ENCODE measurements at regions not wholly inside any gene's neighbourhood (a gene's known extent, or its start where the extent isn't known, plus 50 kb on each side); places are given as distances from the start of the nearest gene placed in this dataset.

- Mint-ChIP-seq H3K4me1 (peaks cover 33 to 55% (median 46%) of the 10 kb centered on the region in 4 donors), H3K36me3 (no peaks in the 10 kb centered on the region), H3K9me3 (no peaks in the 10 kb centered on the region), H3K4me3 (peak overlapping the region in 2 of 8 donors; percentile 26 to 67), H3K27ac (peak overlapping the region in 6 of 7 donors; percentile 4 to 82 (median 69)), H3K27me3 (no peaks in the 10 kb centered on the region)
- Histone ChIP-seq H3K27ac (ENCODE audit: low read depth, low read length) (no peak overlapping the region), H3K9me3 (ENCODE audit: control insufficient read depth in 1 of 2, low read length in 2 of 2) (no peaks in the 10 kb centered on the region), H3K36me3 (ENCODE audit: insufficient read depth, low read length) (no peaks in the 10 kb centered on the region), H3K27me3 (ENCODE audit: insufficient read depth, low read length) (no peaks in the 10 kb centered on the region), H3K4me3 (ENCODE audit: low read length in 2 of 2) (no peak overlapping the region), H3K4me1 (ENCODE audit: insufficient read depth, low read length) (peaks cover 43% of the 10 kb centered on the region)
- intact Hi-C loops (cut with micrococcal nuclease): loop anchor here (2.0 kb wide), 1 partner anchor 84 kb away; the partner anchor contains the start of gene IL2
- CTCF ChIA-PET (ENCODE audit: partially characterized antibody): interaction anchor here (0.6 to 2.2 kb wide), 3 partner anchors 37 to 743 kb away, joined by 3 to 20 read pairs (median 10); partner anchors contain the start of gene IL2
- DNase-seq: no peak
- POLR2A ChIA-PET (ENCODE audit: partially characterized antibody): no interaction called here
These were observed 80.0 kb downstream of the IL21 start for GRCh38 chr4:122540838-122541237.

GRCh38 chr4:122539861-122540465, 80.9 kb downstream of the IL21 start:
- DNase-seq: peak; percentile 30 to 53 (median 46)
- Mint-ChIP-seq H3K9me3 (peaks cover 0 to 5% (median 0%) of the 10 kb centered on the region in 8 donors), H3K27me3 (no peaks in the 10 kb centered on the region), H3K4me3 (peak overlapping the region in 5 of 8 donors; percentile 19 to 68 (median 28)), H3K27ac (peak overlapping the region; percentile 12 to 82 (median 72)), H3K36me3 (no peaks in the 10 kb centered on the region), H3K4me1 (peaks cover 33 to 58% (median 47%) of the 10 kb centered on the region in 4 donors)
- intact Hi-C loops (cut with micrococcal nuclease): loop anchor here (2.0 kb wide), 1 partner anchor 83 kb away; the partner anchor contains the start of gene IL2
- ChIA-PET CTCF (ENCODE audit: partially characterized antibody) (no interaction called here), POLR2A (ENCODE audit: partially characterized antibody) (no interaction called here)
- H3K27me3 ChIP-seq (ENCODE audit: insufficient read depth, low read length): no peaks in the 10 kb centered on the region
- H3K4me1 ChIP-seq (ENCODE audit: insufficient read depth, low read length): peaks cover 43% of the 10 kb centered on the region
- no peaks in the 10 kb centered on the region for H3K36me3 ChIP-seq (ENCODE audit: insufficient read depth, low read length)
- no peak overlapping the region for H3K4me3 ChIP-seq (ENCODE audit: low read length in 2 of 2)
- H3K27ac ChIP-seq (ENCODE audit: low read depth, low read length): no peak overlapping the region
- H3K9me3 ChIP-seq (ENCODE audit: control insufficient read depth in 1 of 2, low read length in 2 of 2): no peaks in the 10 kb centered on the region

- no peak overlapping the region for H3K4me3 Mint-ChIP-seq
- no peaks in the 10 kb centered on the region for H3K27me3 Mint-ChIP-seq
- DNase-seq: no peak
- POLR2A ChIA-PET (ENCODE audit: partially characterized antibody): interaction anchor here (1.2 kb wide), 1 partner anchor 41 kb away, joined by 3 read pairs; no protein-coding TSS in a partner anchor
- peaks cover 0 to 7% (median 0%) of the 10 kb centered on the region in 8 donors for H3K9me3 Mint-ChIP-seq
- Histone ChIP-seq H3K4me3 (ENCODE audit: low read length in 2 of 2) (no peak overlapping the region), H3K36me3 (ENCODE audit: insufficient read depth, low read length) (no peaks in the 10 kb centered on the region), H3K27ac (ENCODE audit: low read depth, low read length) (no peak overlapping the region), H3K27me3 (ENCODE audit: insufficient read depth, low read length) (no peaks in the 10 kb centered on the region), H3K9me3 (ENCODE audit: control insufficient read depth in 1 of 2, low read length in 2 of 2) (no peaks in the 10 kb centered on the region), H3K4me1 (ENCODE audit: insufficient read depth, low read length) (peaks cover 56% of the 10 kb centered on the region)
- peaks cover 38 to 65% (median 54%) of the 10 kb centered on the region in 4 donors for H3K4me1 Mint-ChIP-seq
- intact Hi-C loops (cut with micrococcal nuclease): no loop called here
- H3K27ac Mint-ChIP-seq: no peak overlapping the region
- no peaks in the 10 kb centered on the region for H3K36me3 Mint-ChIP-seq
- CTCF ChIA-PET (ENCODE audit: partially characterized antibody): no interaction called here
These were observed 81.0 kb upstream of the IL2 start for GRCh38 chr4:122537388-122538135.

GRCh38 chr4:122536001-122536400, 79.5 kb upstream of the IL2 start:
- CTCF ChIA-PET (ENCODE audit: partially characterized antibody): no interaction called here
- Mint-ChIP-seq H3K27ac (no peak overlapping the region), H3K27me3 (no peaks in the 10 kb centered on the region), H3K4me1 (peaks cover 41 to 61% (median 53%) of the 10 kb centered on the region in 4 donors), H3K9me3 (peaks cover 0 to 7% (median 0%) of the 10 kb centered on the region in 8 donors), H3K36me3 (no peaks in the 10 kb centered on the region), H3K4me3 (no peak overlapping the region)
- DNase-seq: no peak
- Histone ChIP-seq H3K36me3 (ENCODE audit: insufficient read depth, low read length) (no peaks in the 10 kb centered on the region), H3K9me3 (ENCODE audit: control insufficient read depth in 1 of 2, low read length in 2 of 2) (no peaks in the 10 kb centered on the region), H3K4me3 (ENCODE audit: low read length in 2 of 2) (no peak overlapping the region), H3K27ac (ENCODE audit: low read depth, low read length) (no peak overlapping the region), H3K27me3 (ENCODE audit: insufficient read depth, low read length) (no peaks in the 10 kb centered on the region), H3K4me1 (ENCODE audit: insufficient read depth, low read length) (peaks cover 53% of the 10 kb centered on the region)
- POLR2A ChIA-PET (ENCODE audit: partially characterized antibody): interaction anchor here (0.6 kb wide), 1 partner anchor 114 kb away, joined by 4 read pairs; no protein-coding TSS in a partner anchor
- intact Hi-C loops (cut with micrococcal nuclease): no loop called here

- Mint-ChIP-seq H3K27ac (no peak overlapping the region), H3K27me3 (no peaks in the 10 kb centered on the region), H3K36me3 (no peaks in the 10 kb centered on the region), H3K4me3 (peak overlapping the region in 1 of 8 donors; percentile 9), H3K9me3 (peaks cover 0 to 7% (median 0%) of the 10 kb centered on the region in 8 donors), H3K4me1 (peaks cover 30 to 52% (median 42%) of the 10 kb centered on the region in 4 donors)
- intact Hi-C loops (cut with micrococcal nuclease): no loop called here
- Histone ChIP-seq H3K4me3 (ENCODE audit: low read length in 2 of 2) (no peak overlapping the region), H3K4me1 (ENCODE audit: insufficient read depth, low read length) (peaks cover 41% of the 10 kb centered on the region), H3K36me3 (ENCODE audit: insufficient read depth, low read length) (no peaks in the 10 kb centered on the region), H3K27ac (ENCODE audit: low read depth, low read length) (no peak overlapping the region), H3K9me3 (ENCODE audit: control insufficient read depth in 1 of 2, low read length in 2 of 2) (no peaks in the 10 kb centered on the region), H3K27me3 (ENCODE audit: insufficient read depth, low read length) (no peaks in the 10 kb centered on the region)
- DNase-seq: no peak
- ChIA-PET POLR2A (ENCODE audit: partially characterized antibody) (no interaction called here), CTCF (ENCODE audit: partially characterized antibody) (interaction anchor here (1.2 kb wide), 1 partner anchor 43 kb away, joined by 3 read pairs; no protein-coding TSS in a partner anchor)
These were observed 78.3 kb upstream of the IL2 start for GRCh38 chr4:122534776-122535175.

DNA sequence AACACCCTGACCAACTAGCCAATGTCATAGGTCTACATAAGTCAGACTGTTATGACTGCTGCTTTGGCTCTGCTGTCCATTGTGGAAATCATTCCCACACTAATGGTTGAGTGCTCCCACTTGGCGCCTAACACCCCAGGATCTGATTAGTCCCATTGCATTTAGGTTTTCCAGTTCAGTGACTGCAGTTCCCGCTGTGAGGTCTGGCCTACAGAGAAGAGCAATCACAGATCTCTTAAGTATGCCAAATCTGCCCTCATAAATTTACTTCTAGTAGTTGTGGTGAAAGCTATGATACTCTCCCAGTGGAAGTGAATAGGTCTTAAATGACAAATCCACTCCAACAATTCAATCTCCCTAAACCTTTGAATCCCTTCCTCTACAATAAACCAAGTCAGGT, 77.3 kb upstream of the IL2 start:
- intact Hi-C loops (cut with micrococcal nuclease): no loop called here
- H3K9me3 Mint-ChIP-seq: peaks cover 0 to 7% (median 0%) of the 10 kb centered on the region in 8 donors
- no peaks in the 10 kb centered on the region for H3K36me3 Mint-ChIP-seq
- H3K4me3 Mint-ChIP-seq: peak overlapping the region in 6 of 8 donors; percentile 6 to 75 (median 51)
- H3K27ac Mint-ChIP-seq: peak overlapping the region in 5 of 7 donors; percentile 27 to 83 (median 48)
- H3K36me3 ChIP-seq (ENCODE audit: insufficient read depth, low read length): no peaks in the 10 kb centered on the region
- H3K4me1 ChIP-seq (ENCODE audit: insufficient read depth, low read length): peaks cover 33% of the 10 kb centered on the region
- H3K27me3 Mint-ChIP-seq: no peaks in the 10 kb centered on the region
- no peak for DNase-seq
- POLR2A ChIA-PET (ENCODE audit: partially characterized antibody): no interaction called here
- no peaks in the 10 kb centered on the region for H3K27me3 ChIP-seq (ENCODE audit: insufficient read depth, low read length)
- H3K27ac ChIP-seq (ENCODE audit: low read depth, low read length): no peak overlapping the region
- CTCF ChIA-PET (ENCODE audit: partially characterized antibody): interaction anchor here (0.7 to 1.2 kb wide), 2 partner anchors 43 to 78 kb away, joined by 3 read pairs; no protein-coding TSS in a partner anchor
- no peak overlapping the region for H3K4me3 ChIP-seq (ENCODE audit: low read length in 2 of 2)
- H3K9me3 ChIP-seq (ENCODE audit: control insufficient read depth in 1 of 2, low read length in 2 of 2): no peaks in the 10 kb centered on the region
- H3K4me1 Mint-ChIP-seq: peaks cover 27 to 45% (median 35%) of the 10 kb centered on the region in 4 donors

DNA sequence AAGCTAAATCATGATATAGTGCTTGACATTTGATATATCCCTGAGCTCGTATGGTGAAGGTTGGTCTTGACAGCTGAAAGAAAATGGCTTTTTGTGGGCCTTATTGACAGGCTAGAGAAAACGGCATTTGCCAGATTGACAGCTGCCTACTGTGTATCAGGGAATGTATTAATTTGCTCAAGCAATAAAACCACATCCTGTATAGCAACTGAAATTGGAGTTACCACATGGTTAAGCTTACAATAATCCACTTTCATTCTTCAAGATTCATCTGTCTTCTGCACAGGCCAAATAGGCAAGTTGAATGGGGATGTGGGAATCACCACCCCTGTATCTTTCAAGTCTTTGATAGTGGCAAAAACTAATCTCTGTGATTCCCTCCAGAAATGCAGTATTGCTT, 76.2 kb upstream of the IL2 start:
- H3K27ac ChIP-seq (ENCODE audit: low read depth, low read length): no peak overlapping the region
- no peaks in the 10 kb centered on the region for H3K9me3 ChIP-seq (ENCODE audit: control insufficient read depth in 1 of 2, low read length in 2 of 2)
- ChIA-PET POLR2A (ENCODE audit: partially characterized antibody) (interaction anchor here (0.7 to 1.1 kb wide), 3 partner anchors 10 to 99 kb away, joined by 3 to 4 read pairs (median 3); no protein-coding TSS in a partner anchor), CTCF (ENCODE audit: partially characterized antibody) (interaction anchor here (0.7 to 1.5 kb wide), 4 partner anchors 10 to 45 kb away, joined by 3 to 9 read pairs (median 3); no protein-coding TSS in a partner anchor)
- H3K4me3 ChIP-seq (ENCODE audit: low read length in 2 of 2): no peak overlapping the region
- peak in 2 of 5 donors; percentile 20 to 23 for DNase-seq
- Mint-ChIP-seq H3K27ac (peak overlapping the region in 4 of 7 donors; percentile 16 to 63 (median 26)), H3K27me3 (no peaks in the 10 kb centered on the region), H3K36me3 (no peaks in the 10 kb centered on the region), H3K4me1 (peaks cover 25 to 45% (median 33%) of the 10 kb centered on the region in 4 donors), H3K9me3 (peaks cover 0 to 7% (median 0%) of the 10 kb centered on the region in 8 donors), H3K4me3 (peak overlapping the region in 3 of 8 donors; percentile 1 to 24 (median 11))
- peaks cover 33% of the 10 kb centered on the region for H3K4me1 ChIP-seq (ENCODE audit: insufficient read depth, low read length)
- intact Hi-C loops (cut with micrococcal nuclease): no loop called here
- no peaks in the 10 kb centered on the region for H3K36me3 ChIP-seq (ENCODE audit: insufficient read depth, low read length)
- no peaks in the 10 kb centered on the region for H3K27me3 ChIP-seq (ENCODE audit: insufficient read depth, low read length)

Measured in CD4-positive, alpha-beta memory T cell (primary cell).